ENCODE measurements at regions not wholly inside any gene's neighbourhood (a gene's known extent, or its start where the extent isn't known, plus 50 kb on each side); places are given as distances from the start of the nearest gene placed in this dataset.

GRCh38 chr13:40143559-40143958 is 488.1 kb downstream of the COG6 start:
- H3K9me3 Mint-ChIP-seq, result no peaks in the 10 kb centered on the region
- H3K4me3 Mint-ChIP-seq, result no peak overlapping the region
- H3K36me3 Mint-ChIP-seq (ENCODE audit: low read depth), result no peaks in the 10 kb centered on the region
- no peak for TF ChIP-seq CTCF (IDR thresholded peaks at IDR 0.05; ENCODE audit: unreplicated experiment in 3 of 3)
- H3K27ac Mint-ChIP-seq, result no peak overlapping the region
- peaks cover 30% of the 10 kb centered on the region for H3K27me3 Mint-ChIP-seq (ENCODE audit: low read depth)
- peaks cover 12% of the 10 kb centered on the region for H3K4me1 Mint-ChIP-seq

- H3K27me3 Mint-ChIP-seq (ENCODE audit: low read depth), result peaks cover 29% of the 10 kb centered on the region
- no peak for TF ChIP-seq CTCF (IDR thresholded peaks at IDR 0.05; ENCODE audit: unreplicated experiment in 3 of 3)
- no peaks in the 10 kb centered on the region for H3K36me3 Mint-ChIP-seq (ENCODE audit: low read depth)
- no peaks in the 10 kb centered on the region for H3K9me3 Mint-ChIP-seq
- peaks cover 27% of the 10 kb centered on the region for H3K4me1 Mint-ChIP-seq
- H3K27ac Mint-ChIP-seq, result no peak overlapping the region
- H3K4me3 Mint-ChIP-seq, result no peak overlapping the region
These were observed 489.7 kb downstream of the COG6 start for GRCh38 chr13:40145139-40145538.

- Mint-ChIP-seq H3K9me3 (no peaks in the 10 kb centered on the region), H3K36me3 (ENCODE audit: low read depth) (no peaks in the 10 kb centered on the region), H3K4me3 (no peak overlapping the region), H3K27ac (no peak overlapping the region), H3K4me1 (peaks cover 31% of the 10 kb centered on the region), H3K27me3 (ENCODE audit: low read depth) (peaks cover 25% of the 10 kb centered on the region)
- no peak for TF ChIP-seq CTCF (IDR thresholded peaks at IDR 0.05; ENCODE audit: unreplicated experiment in 3 of 3)
These were observed 490.6 kb downstream of the COG6 start for GRCh38 chr13:40146063-40146462.

GRCh38 chr13:40146611-40147117 is 491.2 kb downstream of the COG6 start:
- H3K27ac Mint-ChIP-seq, result peak overlapping the region in 1 of 3 experiments; percentile 58
- peaks cover 25% of the 10 kb centered on the region for H3K27me3 Mint-ChIP-seq (ENCODE audit: low read depth)
- H3K4me1 Mint-ChIP-seq, result peaks cover 31% of the 10 kb centered on the region
- no peaks in the 10 kb centered on the region for H3K36me3 Mint-ChIP-seq (ENCODE audit: low read depth)
- H3K9me3 Mint-ChIP-seq, result no peaks in the 10 kb centered on the region
- H3K4me3 Mint-ChIP-seq, result no peak overlapping the region
- no peak for TF ChIP-seq CTCF (IDR thresholded peaks at IDR 0.05; ENCODE audit: unreplicated experiment in 3 of 3)

- Mint-ChIP-seq H3K4me3 (no peak overlapping the region), H3K36me3 (ENCODE audit: low read depth) (no peaks in the 10 kb centered on the region)
These were observed 492.6 kb downstream of the COG6 start for GRCh38 chr13:40148101-40148500.

More at GRCh38 chr13:40148101-40148500, 492.6 kb downstream of the COG6 start:
- Mint-ChIP-seq H3K4me1 (peaks cover 31% of the 10 kb centered on the region), H3K27me3 (ENCODE audit: low read depth) (peaks cover 19% of the 10 kb centered on the region), H3K27ac (no peak overlapping the region), H3K9me3 (no peaks in the 10 kb centered on the region)
- TF ChIP-seq CTCF (IDR thresholded peaks at IDR 0.05; ENCODE audit: unreplicated experiment in 3 of 3), result no peak
